ENCODE measurements at regions not wholly inside any gene's neighbourhood (a gene's known extent, or its start where the extent isn't known, plus 50 kb on each side); places are given as distances from the start of the nearest gene placed in this dataset.

- Histone ChIP-seq H3K27me3 (no peaks in the 10 kb centered on the region), H3K27ac (no peak overlapping the region), H3K4me1 (no peaks in the 10 kb centered on the region), H3K9me3 (no peaks in the 10 kb centered on the region), H3K4me3 (no peak overlapping the region), H3K36me3 (no peaks in the 10 kb centered on the region)
- WGBS, 2 donors, result 60 to 67% methylated on average over 3 of the region's 3 CpGs
- no peak for DNase-seq
- no peak for TF ChIP-seq POLR2AphosphoS5 (IDR thresholded peaks at IDR 0.05)
- no peak for TF ChIP-seq POLR2A (IDR thresholded peaks at IDR 0.05)
- TF ChIP-seq CTCF (IDR thresholded peaks at IDR 0.05), result no peak
- TF ChIP-seq EP300 (IDR thresholded peaks at IDR 0.05), result no peak
- peak in 1 of 2 donors; percentile 34 for ATAC-seq (ENCODE audit: low FRiP score in 2 of 2)
Observed at GRCh38 chr21:25391777-25392176, 215.5 kb downstream of the MRPL39 start.

GRCh38 chr21:25390701-25391100 lies 216.6 kb downstream of the MRPL39 start:
- ATAC-seq (ENCODE audit: low FRiP score in 2 of 2), result no peak

GRCh38 chr21:25387665-25388064 lies 219.6 kb downstream of the MRPL39 start:
- ATAC-seq (ENCODE audit: low FRiP score in 2 of 2) (no peak), DNase-seq (no peak)
- Histone ChIP-seq H3K9me3 (no peaks in the 10 kb centered on the region), H3K36me3 (no peaks in the 10 kb centered on the region), H3K4me1 (no peaks in the 10 kb centered on the region), H3K4me3 (no peak overlapping the region), H3K27ac (no peak overlapping the region), H3K27me3 (no peaks in the 10 kb centered on the region)
- TF ChIP-seq EP300 (IDR thresholded peaks at IDR 0.05) (no peak), POLR2AphosphoS5 (IDR thresholded peaks at IDR 0.05) (no peak), POLR2A (IDR thresholded peaks at IDR 0.05) (no peak), CTCF (IDR thresholded peaks at IDR 0.05) (no peak)
- WGBS, 2 donors, result 72% methylated on average over 3 of the region's 3 CpGs

More at GRCh38 chr21:25390701-25391100, 216.6 kb downstream of the MRPL39 start:
- no peak for DNase-seq
- Histone ChIP-seq H3K27ac (no peak overlapping the region), H3K27me3 (no peaks in the 10 kb centered on the region), H3K4me3 (no peak overlapping the region), H3K9me3 (no peaks in the 10 kb centered on the region), H3K36me3 (no peaks in the 10 kb centered on the region), H3K4me1 (no peaks in the 10 kb centered on the region)
- TF ChIP-seq EP300 (IDR thresholded peaks at IDR 0.05) (no peak), POLR2AphosphoS5 (IDR thresholded peaks at IDR 0.05) (no peak), POLR2A (IDR thresholded peaks at IDR 0.05) (no peak), CTCF (IDR thresholded peaks at IDR 0.05) (no peak)

- Histone ChIP-seq H3K4me3 (no peak overlapping the region), H3K27ac (no peak overlapping the region), H3K9me3 (no peaks in the 10 kb centered on the region), H3K36me3 (no peaks in the 10 kb centered on the region), H3K4me1 (no peaks in the 10 kb centered on the region), H3K27me3 (no peaks in the 10 kb centered on the region)
- 7 to 17% methylated on average over 8 of the region's 8 CpGs for WGBS, 2 donors
- DNase-seq (no peak), ATAC-seq (ENCODE audit: low FRiP score in 2 of 2) (peak in 1 of 2 donors; percentile 79)
- TF ChIP-seq POLR2AphosphoS5 (IDR thresholded peaks at IDR 0.05) (no peak), CTCF (IDR thresholded peaks at IDR 0.05) (peak; percentile 46 to 78 (median 70)), POLR2A (IDR thresholded peaks at IDR 0.05) (no peak)
Observed at GRCh38 chr21:25385911-25386474, 221.3 kb downstream of the MRPL39 start.

GRCh38 chr21:25385341-25385740 lies 221.9 kb downstream of the MRPL39 start:
- 40 to 50% methylated on average over 3 of the region's 3 CpGs for WGBS, 2 donors
- TF ChIP-seq POLR2AphosphoS5 (IDR thresholded peaks at IDR 0.05), result no peak
- no peak for TF ChIP-seq EP300 (IDR thresholded peaks at IDR 0.05)
- TF ChIP-seq CTCF (IDR thresholded peaks at IDR 0.05), result no peak
- TF ChIP-seq POLR2A (IDR thresholded peaks at IDR 0.05), result no peak
- Histone ChIP-seq H3K9me3 (no peaks in the 10 kb centered on the region), H3K27ac (no peak overlapping the region), H3K36me3 (no peaks in the 10 kb centered on the region), H3K4me3 (no peak overlapping the region), H3K4me1 (no peaks in the 10 kb centered on the region), H3K27me3 (no peaks in the 10 kb centered on the region)
- no peak for ATAC-seq (ENCODE audit: low FRiP score in 2 of 2)
- no peak for DNase-seq
